Large intestine (tissue), 3 donors: ENCODE measurements at regions not wholly inside any gene's neighbourhood (a gene's known extent, or its start where the extent isn't known, plus 50 kb on each side); places are given as distances from the start of the nearest gene placed in this dataset.

Experiments
- DNase-seq, 2 donors: peaks; one replicate each; pipeline versions ENCODE4 v3.0.0 to v3.0.0-alpha.2; 2013
- H3K27ac ChIP-seq: one replicate; pipeline ENCODE4 v1.5.1; 2013; ENCODE audit warnings: low read length
- H3K27me3 ChIP-seq: 2 replicates; pipeline ENCODE4 v1.6.1; 2013; ENCODE audit warnings: low read length; ENCODE audit not compliant: control insufficient read depth, insufficient read depth
- H3K36me3 ChIP-seq: 2 replicates; pipeline ENCODE4 v1.6.1; 2013; ENCODE audit warnings: low read length; ENCODE audit not compliant: control insufficient read depth, insufficient read depth
- H3K4me1 ChIP-seq: one replicate; pipeline ENCODE4 v1.6.1; 2013; ENCODE audit warnings: low read length; ENCODE audit not compliant: control insufficient read depth, insufficient read depth
- H3K4me3 ChIP-seq: one replicate; pipeline ENCODE4 v1.5.1; 2013; ENCODE audit warnings: low read length
- H3K9me3 ChIP-seq: one replicate; pipeline ENCODE4 v1.6.1; 2013; ENCODE audit warnings: mild to moderate bottlenecking, low read depth, low read length, moderate library complexity; ENCODE audit not compliant: control insufficient read depth
- WGBS: methylation state at CpG from one replicate; pipeline ENCODE4 v1.1.5; 2013; ENCODE audit warnings: low lambda C conversion rate; ENCODE audit not compliant: insufficient coverage; 5-methylcytosine and 5-hydroxymethylcytosine counted together

DNA sequence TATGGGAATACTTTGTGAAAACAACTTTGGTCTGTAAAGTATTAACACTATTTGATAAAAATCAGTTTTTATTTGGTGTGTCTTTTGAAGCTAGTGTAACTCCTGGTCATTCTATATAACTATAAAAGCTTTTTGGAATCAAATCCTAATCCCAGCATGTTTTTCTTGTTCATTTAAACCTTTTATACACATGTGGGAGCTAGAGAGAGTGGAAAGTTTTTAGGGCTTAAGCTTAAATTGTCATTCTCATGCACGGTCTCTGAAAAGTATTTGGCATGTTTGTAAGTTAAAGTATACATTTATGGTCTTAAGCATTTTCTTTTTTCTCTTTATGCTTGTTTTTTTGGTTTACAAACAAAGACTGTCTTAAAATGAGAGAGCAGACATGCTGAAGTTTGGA lies 83.4 kb upstream of the RARB start:
- no peaks in the 10 kb centered on the region for H3K36me3 ChIP-seq
- no peaks in the 10 kb centered on the region for H3K4me1 ChIP-seq
- no peak overlapping the region for H3K4me3 ChIP-seq
- 70% methylated on average over 1 of the region's 1 CpG for WGBS
- H3K27ac ChIP-seq = no peak overlapping the region
- no peaks in the 10 kb centered on the region for H3K9me3 ChIP-seq
- DNase-seq = no peak
- H3K27me3 ChIP-seq = no peaks in the 10 kb centered on the region

DNA sequence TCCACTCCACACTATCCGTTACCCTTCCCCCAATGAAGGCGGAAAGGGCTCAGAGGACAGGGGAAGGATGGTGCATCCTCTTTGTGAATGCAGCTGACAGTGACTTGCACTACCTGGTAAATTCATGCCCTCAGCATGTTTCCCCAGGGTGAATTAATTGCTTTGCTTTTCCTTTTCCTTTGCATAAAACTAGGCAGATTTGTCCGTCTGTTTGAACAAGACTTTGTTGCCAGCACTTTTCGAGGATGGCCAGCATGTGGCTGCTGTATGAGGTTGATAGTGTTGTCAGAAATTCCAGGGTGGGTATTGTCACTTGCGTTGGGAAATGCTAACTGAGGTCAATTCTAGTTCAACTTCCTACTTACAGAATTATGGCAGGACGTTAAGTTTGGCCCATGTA lies 79.0 kb upstream of the RARB start:
- no peak for DNase-seq
- no peak overlapping the region for H3K27ac ChIP-seq
- H3K4me3 ChIP-seq = no peak overlapping the region
- H3K27me3 ChIP-seq = no peaks in the 10 kb centered on the region
- H3K36me3 ChIP-seq = no peaks in the 10 kb centered on the region
- no peaks in the 10 kb centered on the region for H3K4me1 ChIP-seq
- WGBS = no CpG with 5 or more reads among the region's 6 CpGs
- no peaks in the 10 kb centered on the region for H3K9me3 ChIP-seq

DNA sequence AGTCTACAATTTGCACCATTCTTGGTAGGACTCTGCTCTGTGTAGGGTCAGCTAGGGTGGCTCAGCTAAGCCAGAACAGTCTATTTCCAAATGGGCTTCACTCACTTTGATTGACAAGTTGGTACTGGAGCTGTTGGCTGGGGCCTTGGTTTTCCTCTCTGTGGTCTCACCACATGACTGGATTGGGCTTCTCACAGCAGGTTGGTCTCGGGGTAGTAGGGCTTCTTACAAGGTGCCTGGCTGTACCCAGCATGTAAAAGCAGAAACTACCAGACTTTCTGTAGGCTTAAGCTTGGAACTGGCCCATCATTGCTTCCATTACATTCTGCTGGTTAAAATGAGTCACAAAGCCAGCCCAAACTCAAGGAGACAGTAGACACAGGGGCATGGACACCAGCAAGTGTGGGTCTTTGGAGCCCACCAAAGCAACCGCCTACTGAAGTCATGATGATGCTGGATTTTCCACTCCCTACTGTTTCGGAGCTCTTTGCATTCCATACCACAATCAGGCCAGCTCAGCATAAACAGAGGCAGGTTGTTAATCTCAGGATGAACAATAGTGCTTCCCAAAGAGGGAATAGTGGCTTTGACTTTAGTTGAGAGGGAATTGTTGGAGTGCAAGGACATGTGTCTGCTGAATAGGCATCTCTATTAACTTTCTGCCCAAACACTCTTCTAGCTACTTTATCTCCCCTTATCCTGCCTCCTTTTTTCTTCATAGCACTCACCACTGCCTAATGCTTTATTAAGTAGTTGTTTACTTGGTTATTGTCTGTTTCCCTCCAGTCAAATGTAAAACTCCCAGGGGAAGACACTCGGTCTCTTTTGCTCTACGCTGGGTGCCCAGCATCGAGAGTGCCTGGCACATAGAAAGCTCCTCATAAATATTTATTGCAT lies 78.0 kb upstream of the RARB start:
- Histone ChIP-seq H3K27me3 (no peaks in the 10 kb centered on the region), H3K27ac (no peak overlapping the region), H3K4me1 (no peaks in the 10 kb centered on the region), H3K36me3 (no peaks in the 10 kb centered on the region), H3K4me3 (no peak overlapping the region), H3K9me3 (no peaks in the 10 kb centered on the region)
- DNase-seq = no peak
- no CpG with 5 or more reads among the region's 6 CpGs for WGBS

GRCh38 chr3:25350725-25351114 lies 77.3 kb upstream of the RARB start:
- Histone ChIP-seq H3K27me3 (no peaks in the 10 kb centered on the region), H3K36me3 (no peaks in the 10 kb centered on the region), H3K27ac (no peak overlapping the region), H3K9me3 (no peaks in the 10 kb centered on the region), H3K4me3 (no peak overlapping the region), H3K4me1 (no peaks in the 10 kb centered on the region)
- DNase-seq = no peak
- no CpG with 5 or more reads among the region's 5 CpGs for WGBS

DNA sequence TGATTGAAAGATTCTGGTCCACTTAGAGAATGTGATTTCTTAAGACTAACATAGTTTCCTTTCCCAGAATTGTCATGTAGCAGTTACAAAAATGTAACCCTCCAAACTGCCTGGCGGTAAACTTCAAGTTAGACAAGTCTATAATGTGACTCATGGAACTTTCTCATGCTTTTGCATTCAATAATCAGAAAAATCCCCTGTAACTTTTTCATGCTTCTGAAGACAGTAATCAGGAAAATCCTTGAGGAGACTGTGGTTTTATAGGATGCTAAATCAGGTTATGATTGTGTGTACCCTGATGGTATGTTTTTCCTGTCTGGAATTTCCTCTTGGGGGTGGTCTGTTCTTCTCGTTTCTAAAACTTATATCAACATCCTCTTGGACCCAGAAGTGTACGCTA lies 74.0 kb upstream of the RARB start:
- H3K4me1 ChIP-seq = no peaks in the 10 kb centered on the region
- no peaks in the 10 kb centered on the region for H3K9me3 ChIP-seq
- DNase-seq = no peak

DNA sequence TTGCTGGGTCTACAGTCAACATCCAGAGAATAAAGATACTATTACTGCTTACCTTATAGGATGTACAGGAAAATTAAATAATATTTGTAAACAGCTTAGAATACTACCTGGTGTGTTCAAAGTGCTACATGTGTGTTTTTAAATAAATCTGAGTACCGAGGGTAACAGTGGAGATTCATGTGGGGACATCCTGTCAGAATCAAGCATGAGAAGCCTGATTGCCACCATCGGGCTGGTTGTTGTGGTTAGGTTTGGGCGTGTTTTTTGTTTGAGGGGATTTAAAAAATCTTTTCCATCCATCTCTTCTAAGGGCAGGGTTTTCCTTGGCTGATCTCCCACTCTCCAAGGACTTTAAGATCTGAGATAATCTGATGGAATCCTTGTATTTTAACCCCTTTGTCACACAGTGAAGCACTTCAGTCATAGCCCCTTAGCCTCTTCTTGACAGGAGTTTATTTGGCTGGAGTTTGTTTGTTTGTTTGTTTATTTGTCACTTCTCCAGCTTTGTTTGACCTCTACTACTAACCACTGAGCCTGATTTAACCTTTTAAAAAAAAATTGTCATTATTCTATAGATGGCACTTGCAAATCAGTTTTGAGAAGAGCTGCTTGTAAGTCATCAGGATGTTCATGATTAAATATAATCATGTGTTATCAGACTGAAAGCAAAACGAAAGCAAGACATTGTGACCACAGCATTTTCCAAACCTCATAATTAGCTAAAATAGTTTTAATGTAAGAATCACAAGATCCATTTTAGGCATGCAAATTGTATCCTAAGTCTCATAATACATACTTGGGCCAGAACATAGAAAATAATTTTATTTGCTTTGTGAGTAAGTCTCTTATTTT lies 72.8 kb upstream of the RARB start:
- Histone ChIP-seq H3K36me3 (no peaks in the 10 kb centered on the region), H3K4me3 (no peak overlapping the region), H3K27me3 (no peaks in the 10 kb centered on the region), H3K4me1 (no peaks in the 10 kb centered on the region), H3K9me3 (no peaks in the 10 kb centered on the region), H3K27ac (no peak overlapping the region)
- DNase-seq = no peak
- no CpG with 5 or more reads among the region's 4 CpGs for WGBS

More for the DNA sequence above, 74.0 kb upstream of the RARB start:
- Histone ChIP-seq H3K27me3 (no peaks in the 10 kb centered on the region), H3K4me3 (no peak overlapping the region), H3K27ac (no peak overlapping the region), H3K36me3 (no peaks in the 10 kb centered on the region)
- 60% methylated on average over 1 of the region's 3 CpGs for WGBS

DNA sequence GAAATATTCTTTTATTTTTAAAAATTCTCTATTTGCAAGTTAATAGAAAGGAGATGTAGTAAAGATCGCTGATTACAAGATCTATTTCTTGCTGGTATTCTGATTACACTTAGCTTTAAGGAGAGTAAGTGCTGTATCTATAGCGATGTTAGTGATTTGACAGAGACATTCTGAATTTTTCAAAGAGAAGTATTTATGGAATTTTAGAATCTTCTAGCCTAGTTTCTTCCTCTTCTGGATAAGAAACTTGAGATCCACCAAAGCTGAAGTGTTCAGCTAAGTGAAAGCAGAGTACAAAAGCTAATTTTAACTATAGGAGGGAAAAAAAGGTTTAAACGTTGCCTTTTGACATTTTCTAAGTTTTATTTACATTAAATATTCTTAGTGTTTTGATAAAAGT lies 72.1 kb upstream of the RARB start:
- DNase-seq = no peak
- WGBS = 85% methylated on average over 2 of the region's 3 CpGs
- Histone ChIP-seq H3K4me1 (no peaks in the 10 kb centered on the region), H3K9me3 (no peaks in the 10 kb centered on the region), H3K27ac (no peak overlapping the region), H3K27me3 (no peaks in the 10 kb centered on the region), H3K4me3 (no peak overlapping the region), H3K36me3 (no peaks in the 10 kb centered on the region)

GRCh38 chr3:25362118-25362517 lies 65.9 kb upstream of the RARB start:
- WGBS = no CpG with 5 or more reads among the region's 7 CpGs
- no peak overlapping the region for H3K27ac ChIP-seq
- no peak for DNase-seq
- H3K4me3 ChIP-seq = no peak overlapping the region
- no peaks in the 10 kb centered on the region for H3K36me3 ChIP-seq
- H3K9me3 ChIP-seq = no peaks in the 10 kb centered on the region
- peaks cover 7% of the 10 kb centered on the region for H3K4me1 ChIP-seq
- no peaks in the 10 kb centered on the region for H3K27me3 ChIP-seq

DNA sequence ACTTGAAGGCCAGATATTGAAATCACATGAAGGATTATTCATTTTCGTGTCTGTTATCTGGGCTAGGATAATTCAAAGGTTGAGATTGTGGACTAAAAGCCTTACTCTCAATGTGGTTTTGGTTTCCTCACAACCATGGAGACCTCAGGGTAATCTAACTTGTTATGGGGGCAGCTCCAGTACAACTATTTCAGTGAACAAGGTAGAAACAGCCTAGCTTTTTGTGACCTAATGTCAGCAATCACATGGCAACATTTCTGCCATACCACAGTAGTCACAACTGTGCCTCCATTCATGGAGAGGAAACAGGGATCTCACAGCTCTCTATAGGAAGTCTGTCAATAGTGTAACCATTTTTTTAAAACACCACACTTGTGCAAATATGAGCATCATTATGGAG lies 62.4 kb upstream of the RARB start:
- Histone ChIP-seq H3K9me3 (no peaks in the 10 kb centered on the region), H3K27ac (peak overlapping the region; percentile 74), H3K4me3 (no peak overlapping the region), H3K4me1 (peaks cover 10% of the 10 kb centered on the region), H3K36me3 (no peaks in the 10 kb centered on the region), H3K27me3 (no peaks in the 10 kb centered on the region)
- no CpG with 5 or more reads among the region's 1 CpG for WGBS
- peak in 1 of 2 donors; percentile 64 for DNase-seq

GRCh38 chr3:25367025-25367424 lies 61.0 kb upstream of the RARB start:
- no peaks in the 10 kb centered on the region for H3K27me3 ChIP-seq
- no peak overlapping the region for H3K4me3 ChIP-seq
- no peak for DNase-seq
- WGBS = no CpG with 5 or more reads among the region's 1 CpG
- H3K36me3 ChIP-seq = no peaks in the 10 kb centered on the region
- H3K4me1 ChIP-seq = peaks cover 10% of the 10 kb centered on the region
- no peak overlapping the region for H3K27ac ChIP-seq
- no peaks in the 10 kb centered on the region for H3K9me3 ChIP-seq
